Small intestine (tissue), 7 donors: ENCODE measurements at regions not wholly inside any gene's neighbourhood (a gene's known extent, or its start where the extent isn't known, plus 50 kb on each side); places are given as distances from the start of the nearest gene placed in this dataset.

Source experiments
- DNase-seq, 2 donors: peaks; one replicate each; pipeline versions ENCODE4 v3.0.0 to v3.0.0-alpha.2; 2013
- FAIRE-seq: peaks from 2 replicates; lab custom pipeline; 2012; peaks lifted over from hg19 to GRCh38; lab: Jason Lieb, UNC
- H3K27ac ChIP-seq, 3 donors: one replicate each; pipeline ENCODE4 v1.5.1; 2013; ENCODE audit warnings: low read length in 2 of 3, mild to moderate bottlenecking in 2 of 3, control low read depth in 1 of 3, inconsistent platforms in 1 of 3, low read depth in 1 of 3, moderate library complexity in 1 of 3
- H3K27me3 ChIP-seq, 3 donors: one replicate each; pipeline ENCODE4 v1.6.1; 2013; ENCODE audit warnings: low read length in 3 of 3, inconsistent platforms in 1 of 3; ENCODE audit not compliant: control insufficient read depth in 3 of 3, insufficient read depth in 3 of 3
- H3K36me3 ChIP-seq, 3 donors: one replicate each; pipeline ENCODE4 v1.6.1; 2013; ENCODE audit warnings: low read length in 3 of 3, inconsistent platforms in 1 of 3, low read depth in 1 of 3, mild to moderate bottlenecking in 1 of 3, moderate library complexity in 1 of 3; ENCODE audit not compliant: control insufficient read depth in 3 of 3, insufficient read depth in 2 of 3
- H3K4me1 ChIP-seq, 3 donors: one replicate each; pipeline ENCODE4 v1.6.1; 2013; ENCODE audit warnings: low read length in 2 of 3, inconsistent platforms in 1 of 3, low read depth in 1 of 3, mild to moderate bottlenecking in 1 of 3, moderate library complexity in 1 of 3; ENCODE audit not compliant: control insufficient read depth in 3 of 3, insufficient read depth in 2 of 3
- H3K4me3 ChIP-seq, 3 donors: one replicate each; pipeline ENCODE4 v1.5.1; 2013; ENCODE audit warnings: low read length in 3 of 3, control low read depth in 1 of 3, inconsistent platforms in 1 of 3, low read depth in 1 of 3, mild to moderate bottlenecking in 1 of 3, moderate library complexity in 1 of 3
- H3K9me3 ChIP-seq, 2 donors: one replicate each; pipeline ENCODE4 v1.6.1; 2013; ENCODE audit warnings: low read depth in 1 of 2, low read length in 1 of 2; ENCODE audit not compliant: control insufficient read depth in 2 of 2, insufficient read depth in 1 of 2
- WGBS, 3 donors: extraction: QIAGEN DNeasy Blood & Tissue Kit; methylation state at CpG; one replicate each; pipeline ENCODE4 v1.1.7; 2013; 5-methylcytosine and 5-hydroxymethylcytosine counted together
- donor health status: healthy with polysubstance abuse.
- donor health status: control.
- donor health status: control.
- donor health status: Bipolar disorder and iron deficiency.
- donor health status: healthy.

DNA sequence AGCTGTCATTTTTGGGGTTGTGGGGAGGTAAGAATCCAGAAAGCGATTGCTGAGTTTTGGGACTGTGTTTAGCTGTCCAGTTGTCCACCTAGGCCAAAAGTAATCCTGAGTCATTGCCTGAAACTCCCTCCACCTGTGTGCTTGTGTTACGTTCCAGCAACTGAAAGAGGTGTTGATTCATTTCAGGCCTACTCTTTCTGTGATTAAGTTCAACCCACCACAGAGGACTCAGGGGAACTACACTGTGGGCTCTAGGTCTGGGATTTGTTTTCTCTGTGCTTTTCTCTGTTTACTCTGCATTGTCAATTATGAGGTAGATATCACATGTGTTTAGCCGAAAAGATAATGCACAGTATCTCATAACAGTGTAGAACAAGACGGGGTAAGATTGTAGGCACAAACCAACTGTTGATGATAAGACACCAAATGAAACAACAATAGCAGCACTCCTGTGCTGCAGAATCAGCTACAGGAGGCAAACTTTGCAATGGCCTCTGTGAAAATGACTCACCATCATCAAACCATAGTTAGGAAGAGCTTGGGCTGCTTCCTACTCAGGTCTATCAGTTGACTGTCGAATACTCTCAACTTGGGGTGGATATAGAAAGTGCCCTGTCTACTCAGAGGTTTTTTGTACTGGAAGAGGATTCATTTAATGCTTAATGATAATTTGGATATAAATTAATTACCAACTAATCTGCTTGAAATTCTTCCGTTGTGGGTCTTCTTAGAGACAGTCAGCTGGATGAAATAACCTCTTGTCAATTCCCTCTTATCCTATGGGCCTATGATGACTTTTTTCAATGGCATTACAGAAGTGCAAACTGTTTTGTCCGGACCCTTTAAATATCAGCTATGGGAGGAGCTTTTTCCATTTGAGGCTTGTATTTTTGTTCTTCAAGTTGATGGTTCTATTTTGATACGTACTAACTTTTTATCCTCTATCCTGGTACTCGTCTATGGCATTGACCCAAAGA lies 385.9 kb downstream of the BMP4 start:
- H3K27ac ChIP-seq, result no peak overlapping the region
- FAIRE-seq (no peak), DNase-seq (no peak)
- no peaks in the 10 kb centered on the region for H3K27me3 ChIP-seq
- no peak overlapping the region for H3K4me3 ChIP-seq
- no peaks in the 10 kb centered on the region for H3K36me3 ChIP-seq
- WGBS, 3 donors, result 63 to 81% (median 76%) methylated on average over 9 of the region's 9 CpGs
- peaks cover 1 to 3% of the 10 kb centered on the region in 2 donors for H3K9me3 ChIP-seq
- peaks cover 0 to 11% (median 0%) of the 10 kb centered on the region in 3 donors for H3K4me1 ChIP-seq

DNA sequence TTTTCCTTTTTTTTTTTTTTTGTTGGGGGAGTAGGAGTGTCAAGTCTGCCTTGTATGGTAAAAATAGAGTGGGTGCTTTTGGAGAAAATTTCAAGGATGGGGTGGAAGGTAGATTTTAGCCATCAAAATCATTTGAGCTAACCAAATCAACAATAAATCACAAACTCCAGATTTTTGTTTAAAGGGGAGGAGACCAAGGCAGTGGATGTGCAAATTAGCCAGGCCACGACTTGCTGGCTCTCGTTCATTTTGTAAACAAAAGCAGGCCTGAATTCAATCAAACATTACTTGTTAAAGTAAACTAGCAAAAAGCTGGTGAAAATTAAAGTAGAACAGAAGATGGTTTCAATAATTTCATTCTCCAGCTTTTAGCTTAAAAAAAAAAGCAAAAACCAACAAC lies 387.2 kb downstream of the BMP4 start:
- Histone ChIP-seq H3K4me1 (peaks cover 0 to 11% (median 0%) of the 10 kb centered on the region in 3 donors), H3K27me3 (no peaks in the 10 kb centered on the region), H3K9me3 (peaks cover 1 to 3% of the 10 kb centered on the region in 2 donors), H3K27ac (no peak overlapping the region), H3K4me3 (no peak overlapping the region), H3K36me3 (no peaks in the 10 kb centered on the region)
- 71 to 86% (median 81%) methylated on average over 2 of the region's 2 CpGs for WGBS, 3 donors
- FAIRE-seq, result no peak
- DNase-seq, result no peak

DNA sequence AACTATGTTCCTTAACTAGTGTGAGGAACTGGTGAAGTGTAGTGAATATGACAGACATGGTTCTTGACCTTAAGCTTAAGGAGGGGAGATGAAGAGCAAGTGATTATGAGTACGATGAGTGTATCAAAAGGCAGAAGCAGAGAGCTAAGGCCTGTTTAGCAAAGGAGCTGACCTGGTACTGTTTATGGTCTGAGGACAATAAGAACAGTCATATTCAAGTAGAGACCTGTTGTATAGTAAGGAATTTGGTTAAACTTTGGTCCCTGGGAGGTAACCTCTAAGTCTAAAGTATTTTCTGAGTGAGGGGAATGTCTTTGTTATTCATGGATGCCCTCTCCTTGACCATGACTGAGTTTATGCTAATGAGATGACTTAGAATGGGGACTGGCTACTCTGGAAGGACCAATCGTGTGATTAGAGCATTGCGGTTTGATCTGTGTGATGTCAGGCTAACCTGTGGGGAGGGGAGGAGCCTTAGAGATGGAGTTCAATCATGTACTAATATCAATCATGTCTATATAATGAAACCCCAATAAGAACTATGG lies 389.3 kb downstream of the BMP4 start:
- no peaks in the 10 kb centered on the region for H3K36me3 ChIP-seq
- no peak for FAIRE-seq
- H3K4me1 ChIP-seq, result peaks cover 0 to 11% (median 0%) of the 10 kb centered on the region in 3 donors
- H3K4me3 ChIP-seq, result no peak overlapping the region
- peaks cover 1 to 3% of the 10 kb centered on the region in 2 donors for H3K9me3 ChIP-seq
- H3K27ac ChIP-seq, result no peak overlapping the region
- no peaks in the 10 kb centered on the region for H3K27me3 ChIP-seq
- no peak for DNase-seq
- 90 to 93% (median 91%) methylated on average over 3 of the region's 3 CpGs for WGBS, 3 donors

DNA sequence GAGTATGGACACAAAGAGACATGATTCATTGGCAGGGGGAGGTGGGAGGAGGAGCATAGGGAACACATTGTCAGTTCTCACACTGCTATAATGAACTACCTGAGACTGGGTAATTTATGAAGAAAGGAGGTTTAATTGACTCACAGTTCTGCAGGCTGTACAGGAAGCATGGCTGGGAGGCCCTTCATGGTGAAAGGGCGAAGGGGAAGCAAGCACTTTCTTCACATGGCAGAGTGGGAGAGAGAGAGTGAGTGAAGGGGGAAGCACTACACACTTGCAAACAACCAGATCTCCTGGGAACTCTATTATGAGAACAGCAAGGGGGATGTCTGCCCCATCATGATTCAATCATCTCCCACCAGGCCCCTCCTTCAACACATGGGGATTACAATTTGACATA lies 391.8 kb downstream of the BMP4 start:
- Histone ChIP-seq H3K27ac (no peak overlapping the region), H3K36me3 (no peaks in the 10 kb centered on the region), H3K4me1 (no peaks in the 10 kb centered on the region), H3K27me3 (no peaks in the 10 kb centered on the region), H3K9me3 (peaks cover 0 to 3% of the 10 kb centered on the region in 2 donors), H3K4me3 (no peak overlapping the region)
- no peak for FAIRE-seq
- DNase-seq, result no peak
- 71 to 94% (median 75%) methylated on average over 1 of the region's 1 CpG for WGBS, 3 donors

DNA sequence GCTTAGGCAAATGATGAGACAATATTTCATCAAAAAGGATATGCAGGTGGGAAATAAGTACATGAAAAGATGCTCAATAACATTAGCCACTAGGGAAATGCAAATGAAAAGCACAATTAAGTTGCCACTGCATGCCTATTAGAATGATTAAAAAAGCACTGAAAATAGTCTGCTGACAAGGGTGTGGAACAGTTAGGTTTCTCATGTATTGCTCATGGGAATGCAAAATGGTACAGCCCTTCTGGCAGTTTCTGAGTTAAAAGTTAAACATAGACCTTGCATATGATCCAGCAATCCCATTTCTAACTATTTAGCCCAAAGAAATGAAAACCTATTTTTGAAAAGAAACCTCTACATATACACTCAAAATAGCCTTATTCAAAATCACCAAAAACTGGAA lies 393.0 kb downstream of the BMP4 start:
- H3K27ac ChIP-seq, result no peak overlapping the region
- H3K4me3 ChIP-seq, result no peak overlapping the region
- H3K9me3 ChIP-seq, result peaks cover 0 to 3% of the 10 kb centered on the region in 2 donors
- no peaks in the 10 kb centered on the region for H3K4me1 ChIP-seq
- FAIRE-seq (no peak), DNase-seq (no peak)
- H3K27me3 ChIP-seq, result no peaks in the 10 kb centered on the region
- no peaks in the 10 kb centered on the region for H3K36me3 ChIP-seq

DNA sequence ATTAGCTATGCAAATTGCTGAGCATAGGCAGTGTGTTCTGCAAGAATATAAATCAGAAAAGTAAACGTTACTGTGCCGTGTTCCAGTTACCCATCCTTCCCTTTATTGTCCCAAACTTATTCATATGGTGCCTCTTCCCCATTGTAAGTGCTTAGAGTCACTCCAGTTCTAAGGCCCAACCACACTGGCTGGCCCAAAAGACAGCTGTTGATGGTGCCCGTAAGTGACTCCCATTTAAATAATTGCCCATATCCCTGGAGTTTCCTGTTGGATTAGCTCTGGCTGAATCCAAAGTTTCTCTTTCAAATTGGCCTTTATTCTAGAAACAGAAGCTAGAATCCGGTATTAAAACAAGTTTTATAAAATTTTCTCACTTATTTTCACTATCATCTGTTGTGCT lies 400.1 kb upstream of the DDHD1 start:
- Histone ChIP-seq H3K27ac (no peak overlapping the region), H3K27me3 (no peaks in the 10 kb centered on the region), H3K4me3 (no peak overlapping the region), H3K4me1 (no peaks in the 10 kb centered on the region), H3K9me3 (no peaks in the 10 kb centered on the region), H3K36me3 (no peaks in the 10 kb centered on the region)
- DNase-seq (no peak), FAIRE-seq (no peak)
- 82 to 91% (median 86%) methylated on average over 4 of the region's 4 CpGs for WGBS, 3 donors

DNA sequence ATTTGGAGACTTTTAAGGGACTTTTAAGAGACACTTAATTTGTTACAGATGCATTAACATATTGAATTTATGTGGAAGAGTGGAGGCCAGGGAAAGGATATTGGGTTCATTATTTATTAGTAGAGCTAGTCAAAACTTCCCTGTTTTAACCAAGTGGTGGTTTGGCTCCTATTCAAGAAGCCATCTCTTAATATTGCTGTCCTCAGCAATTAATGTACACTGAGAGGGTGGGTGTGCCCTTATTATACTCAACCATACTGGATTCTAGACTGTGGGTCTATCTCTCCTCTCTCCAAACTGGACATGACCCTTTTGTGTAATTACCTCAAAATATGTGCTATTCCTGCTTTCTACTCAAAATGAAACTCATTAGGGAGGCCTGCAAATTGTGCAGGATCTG lies 398.7 kb upstream of the DDHD1 start:
- no peak for FAIRE-seq
- no peak overlapping the region for H3K4me3 ChIP-seq

DNA sequence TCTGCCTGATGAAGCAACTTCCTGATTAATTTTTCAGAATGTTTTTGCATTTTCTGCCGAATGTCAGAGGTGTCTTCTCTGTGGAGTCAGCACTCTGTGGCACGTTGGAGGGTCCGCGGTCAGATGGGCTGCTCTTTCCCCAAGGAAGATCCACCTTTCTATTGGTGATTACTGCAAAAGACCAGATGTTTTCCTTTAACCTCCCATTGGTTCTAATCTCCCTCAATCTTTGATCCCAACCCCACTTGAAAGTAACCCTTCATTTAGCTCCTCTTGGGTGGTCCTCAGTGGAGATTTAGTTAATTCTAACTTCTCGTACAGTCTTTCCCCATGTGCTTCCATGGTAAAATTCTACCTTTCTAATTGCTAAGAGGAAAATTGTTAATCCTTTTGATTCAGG lies 397.7 kb upstream of the DDHD1 start:
- no peak overlapping the region for H3K27ac ChIP-seq
- FAIRE-seq (no peak), DNase-seq (no peak)
- no peaks in the 10 kb centered on the region for H3K4me1 ChIP-seq
- no peaks in the 10 kb centered on the region for H3K27me3 ChIP-seq
- no peaks in the 10 kb centered on the region for H3K36me3 ChIP-seq
- H3K9me3 ChIP-seq, result no peaks in the 10 kb centered on the region
- WGBS, 3 donors, result 82 to 89% (median 87%) methylated on average over 5 of the region's 5 CpGs
- H3K4me3 ChIP-seq, result no peak overlapping the region

More for the DNA sequence above, 398.7 kb upstream of the DDHD1 start:
- H3K27ac ChIP-seq, result no peak overlapping the region
- DNase-seq, result no peak
- H3K27me3 ChIP-seq, result no peaks in the 10 kb centered on the region
- no peaks in the 10 kb centered on the region for H3K4me1 ChIP-seq
- H3K9me3 ChIP-seq, result no peaks in the 10 kb centered on the region
- no peaks in the 10 kb centered on the region for H3K36me3 ChIP-seq
